ENCODE measurements at regions not wholly inside any gene's neighbourhood (a gene's known extent, or its start where the extent isn't known, plus 50 kb on each side); places are given as distances from the start of the nearest gene placed in this dataset.

DNA sequence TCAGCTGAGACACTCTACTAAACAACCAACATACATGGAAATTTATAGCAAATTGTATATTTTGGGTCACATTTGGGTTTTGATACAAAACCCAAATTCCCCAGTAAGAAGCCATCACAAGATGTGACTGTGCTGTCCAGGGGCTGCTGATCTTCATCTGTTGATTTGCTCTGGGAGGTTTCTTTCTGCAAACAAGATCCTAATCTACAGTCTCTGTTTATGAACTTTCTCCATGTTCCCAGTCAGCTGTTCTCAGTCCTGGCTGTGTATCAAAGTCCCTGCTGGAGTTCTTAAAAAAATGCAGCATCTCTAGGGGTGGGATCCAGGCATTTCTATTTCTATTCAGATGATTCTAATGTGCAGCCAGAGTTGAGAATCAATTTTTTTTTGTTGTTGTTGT is 85.1 kb downstream of the ATP23 start:
- no peaks in the 10 kb centered on the region for H4K20me1 ChIP-seq (ENCODE audit: insufficient read depth, low read length)
- H3K9me1 ChIP-seq (ENCODE audit: insufficient read depth, low read length): no peaks in the 10 kb centered on the region
- no TSS peak for BruUV-seq (replicated peaks)
- H3K27ac ChIP-seq (ENCODE audit: insufficient read depth, low read length): no peak overlapping the region
- H2AFZ ChIP-seq (replicated peaks; ENCODE audit: low read length, poor library complexity): no peak overlapping the region
- intact Hi-C loops (cut with micrococcal nuclease): no loop called here
- no peak overlapping the region for H2BK15ac ChIP-seq (ENCODE audit: low read depth, low read length)
- H2BK5ac ChIP-seq (ENCODE audit: low read depth, low read length, poor library complexity, severe bottlenecking): no peak overlapping the region
- no peak overlapping the region for H2AK5ac ChIP-seq (ENCODE audit: low read depth, low read length)
- H3K9me3 ChIP-seq (ENCODE audit: control insufficient read depth, insufficient read depth, low read length): no peaks in the 10 kb centered on the region
- in situ Hi-C loops (cut with MboI; ENCODE audit: low sequenced_read_pairs): no loop called here
- no peak overlapping the region for H2BK120ac ChIP-seq (ENCODE audit: low read depth, low read length)
- ChIA-PET CTCF (no interaction called here), POLR2A (ENCODE audit: unreplicated experiment) (no interaction called here)
- no peak overlapping the region for H3K23ac ChIP-seq (ENCODE audit: low read depth, low read length)
- DNase-seq (no peak), ATAC-seq (ENCODE audit: low read depth) (no peak)
- no peak overlapping the region for H3K9ac ChIP-seq (ENCODE audit: low read depth, low read length)
- H3K18ac ChIP-seq (ENCODE audit: low read depth, low read length): no peak overlapping the region
- TF ChIP-seq MAZ (IDR thresholded peaks at IDR 0.05; ENCODE audit: borderline replicate concordance, low read depth, low read length): no peak
- no peak for TF ChIP-seq RCOR1 (IDR thresholded peaks at IDR 0.05; ENCODE audit: insufficient replicate concordance, low read length)
- no peak for TF ChIP-seq MAFK (IDR thresholded peaks at IDR 0.05; ENCODE audit: low read depth, low read length)
- TF ChIP-seq, protein P1, sequence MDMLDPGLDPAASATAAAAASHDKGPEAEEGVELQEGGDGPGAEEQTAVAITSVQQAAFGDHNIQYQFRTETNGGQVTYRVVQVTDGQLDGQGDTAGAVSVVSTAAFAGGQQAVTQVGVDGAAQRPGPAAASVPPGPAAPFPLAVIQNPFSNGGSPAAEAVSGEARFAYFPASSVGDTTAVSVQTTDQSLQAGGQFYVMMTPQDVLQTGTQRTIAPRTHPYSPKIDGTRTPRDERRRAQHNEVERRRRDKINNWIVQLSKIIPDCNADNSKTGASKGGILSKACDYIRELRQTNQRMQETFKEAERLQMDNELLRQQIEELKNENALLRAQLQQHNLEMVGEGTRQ (IDR thresholded peaks at IDR 0.05; ENCODE audit: low read depth, low read length): no peak
- no peak for TF ChIP-seq POLR2A (IDR thresholded peaks at IDR 0.05; ENCODE audit: low read depth, low read length)
- no peak for TF ChIP-seq RFX5 (IDR thresholded peaks at IDR 0.05; ENCODE audit: low read depth, low read length)
- no peak for TF ChIP-seq CHD1 (IDR thresholded peaks at IDR 0.05; ENCODE audit: low read depth, low read length)
- TF ChIP-seq CEBPB (IDR thresholded peaks at IDR 0.05; ENCODE audit: low read depth, low read length): no peak
- no peak for TF ChIP-seq BHLHE40 (IDR thresholded peaks at IDR 0.05; ENCODE audit: low read depth, low read length)
- TF ChIP-seq, protein P2, sequence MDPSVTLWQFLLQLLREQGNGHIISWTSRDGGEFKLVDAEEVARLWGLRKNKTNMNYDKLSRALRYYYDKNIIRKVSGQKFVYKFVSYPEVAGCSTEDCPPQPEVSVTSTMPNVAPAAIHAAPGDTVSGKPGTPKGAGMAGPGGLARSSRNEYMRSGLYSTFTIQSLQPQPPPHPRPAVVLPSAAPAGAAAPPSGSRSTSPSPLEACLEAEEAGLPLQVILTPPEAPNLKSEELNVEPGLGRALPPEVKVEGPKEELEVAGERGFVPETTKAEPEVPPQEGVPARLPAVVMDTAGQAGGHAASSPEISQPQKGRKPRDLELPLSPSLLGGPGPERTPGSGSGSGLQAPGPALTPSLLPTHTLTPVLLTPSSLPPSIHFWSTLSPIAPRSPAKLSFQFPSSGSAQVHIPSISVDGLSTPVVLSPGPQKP (IDR thresholded peaks at IDR 0.05; ENCODE audit: borderline replicate concordance, low read depth, low read length): no peak
- no peak for TF ChIP-seq NFE2L2 (IDR thresholded peaks at IDR 0.05; ENCODE audit: low read depth, low read length)
- TF ChIP-seq, protein P3, sequence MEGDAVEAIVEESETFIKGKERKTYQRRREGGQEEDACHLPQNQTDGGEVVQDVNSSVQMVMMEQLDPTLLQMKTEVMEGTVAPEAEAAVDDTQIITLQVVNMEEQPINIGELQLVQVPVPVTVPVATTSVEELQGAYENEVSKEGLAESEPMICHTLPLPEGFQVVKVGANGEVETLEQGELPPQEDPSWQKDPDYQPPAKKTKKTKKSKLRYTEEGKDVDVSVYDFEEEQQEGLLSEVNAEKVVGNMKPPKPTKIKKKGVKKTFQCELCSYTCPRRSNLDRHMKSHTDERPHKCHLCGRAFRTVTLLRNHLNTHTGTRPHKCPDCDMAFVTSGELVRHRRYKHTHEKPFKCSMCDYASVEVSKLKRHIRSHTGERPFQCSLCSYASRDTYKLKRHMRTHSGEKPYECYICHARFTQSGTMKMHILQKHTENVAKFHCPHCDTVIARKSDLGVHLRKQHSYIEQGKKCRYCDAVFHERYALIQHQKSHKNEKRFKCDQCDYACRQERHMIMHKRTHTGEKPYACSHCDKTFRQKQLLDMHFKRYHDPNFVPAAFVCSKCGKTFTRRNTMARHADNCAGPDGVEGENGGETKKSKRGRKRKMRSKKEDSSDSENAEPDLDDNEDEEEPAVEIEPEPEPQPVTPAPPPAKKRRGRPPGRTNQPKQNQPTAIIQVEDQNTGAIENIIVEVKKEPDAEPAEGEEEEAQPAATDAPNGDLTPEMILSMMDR (conservative IDR thresholded peaks at IDR 0.05; ENCODE audit: low read depth, low read length): no peak
- TF ChIP-seq RAD21 (IDR thresholded peaks at IDR 0.05; ENCODE audit: low read length): no peak
- no peak for TF ChIP-seq MXI1 (IDR thresholded peaks at IDR 0.05; ENCODE audit: borderline replicate concordance, low read depth, low read length)
- no peak for TF ChIP-seq SMC3 (IDR thresholded peaks at IDR 0.05; ENCODE audit: low read depth, low read length)
- no peak for TF ChIP-seq FOS (IDR thresholded peaks at IDR 0.05; ENCODE audit: low read depth, low read length)
- no peak overlapping the region for H2BK20ac ChIP-seq (ENCODE audit: low read depth, low read length)
- H3K56ac ChIP-seq (ENCODE audit: extremely low read depth, insufficient read depth, low read length): no peak overlapping the region
- H3K36me3 ChIP-seq (ENCODE audit: control insufficient read depth, insufficient read depth, low read length): no peaks in the 10 kb centered on the region
- H3K4me3 ChIP-seq (ENCODE audit: insufficient read depth, low read depth, low read length): no peak overlapping the region
- no peak overlapping the region for H3K14ac ChIP-seq (replicated peaks; ENCODE audit: low read depth, low read length)
- no peak overlapping the region for H3K4ac ChIP-seq (ENCODE audit: low read depth, low read length)
- H3K27me3 ChIP-seq (ENCODE audit: control insufficient read depth, insufficient read depth, low read length): no peaks in the 10 kb centered on the region
- no peaks in the 10 kb centered on the region for H3K79me1 ChIP-seq (ENCODE audit: low read depth in 1 of 2, low read length in 2 of 2)
- dilution Hi-C loops (cut with HindIII; ENCODE audit: low sequenced_read_pairs, unreplicated experiment): no loop called here
- no peak overlapping the region for H4K5ac ChIP-seq (ENCODE audit: low read depth, low read length)
- no peak overlapping the region for H3K4me2 ChIP-seq (ENCODE audit: low read depth, low read length)
- no peaks in the 10 kb centered on the region; the same call in 1 of the 2 replicates for H3K4me1 ChIP-seq (ENCODE audit: control insufficient read depth, insufficient read depth, low read length)
- no peak overlapping the region for H4K8ac ChIP-seq (ENCODE audit: low read depth in 2 of 2, low read length in 2 of 2)
- no peak overlapping the region for H4K91ac ChIP-seq (ENCODE audit: insufficient read depth, low read depth, low read length)
- H2AK9ac ChIP-seq (replicated peaks; ENCODE audit: low read depth, low read length, poor library complexity): no peak overlapping the region
